GM18508 (cell line): ENCODE measurements at regions not wholly inside any gene's neighbourhood (a gene's known extent, or its start where the extent isn't known, plus 50 kb on each side); places are given as distances from the start of the nearest gene placed in this dataset.
A peak's percentile ranks its signal among the peaks of the same experiment; 100 is the strongest.

Source experiments
- ATAC-seq: cut with Tn5 transposase; IDR thresholded peaks from one replicate; pipeline ENCODE4 v1.9.1; 2021; ENCODE audit warnings: moderate number of reproducible peaks; ENCODE audit not compliant: insufficient read depth, unreplicated experiment

GRCh38 chr14:85947461-85948139 is 417.7 kb downstream of the FLRT2 start:
- no peak for ATAC-seq

DNA sequence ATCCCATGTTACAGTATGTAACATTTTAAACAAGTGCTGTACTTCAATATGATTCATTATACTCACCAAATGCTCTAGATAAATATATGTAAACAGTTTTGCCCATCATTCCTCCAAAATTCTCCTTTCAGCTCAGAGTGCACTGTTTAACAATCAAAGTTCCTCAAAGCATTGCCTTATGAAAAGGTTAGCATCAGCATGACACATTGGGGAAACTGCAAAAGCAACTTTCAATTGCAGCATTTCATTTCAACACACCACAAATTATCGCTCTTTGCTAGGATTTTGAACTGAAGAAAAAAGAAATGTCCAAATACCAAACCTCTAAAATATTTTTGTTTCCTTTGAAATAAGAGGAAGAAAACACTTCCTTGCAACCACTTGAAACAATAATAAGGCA is 413.2 kb downstream of the FLRT2 start:
- no peak for ATAC-seq

GRCh38 chr14:85934886-85935254 is 404.9 kb downstream of the FLRT2 start:
- ATAC-seq: peak; percentile 22

DNA sequence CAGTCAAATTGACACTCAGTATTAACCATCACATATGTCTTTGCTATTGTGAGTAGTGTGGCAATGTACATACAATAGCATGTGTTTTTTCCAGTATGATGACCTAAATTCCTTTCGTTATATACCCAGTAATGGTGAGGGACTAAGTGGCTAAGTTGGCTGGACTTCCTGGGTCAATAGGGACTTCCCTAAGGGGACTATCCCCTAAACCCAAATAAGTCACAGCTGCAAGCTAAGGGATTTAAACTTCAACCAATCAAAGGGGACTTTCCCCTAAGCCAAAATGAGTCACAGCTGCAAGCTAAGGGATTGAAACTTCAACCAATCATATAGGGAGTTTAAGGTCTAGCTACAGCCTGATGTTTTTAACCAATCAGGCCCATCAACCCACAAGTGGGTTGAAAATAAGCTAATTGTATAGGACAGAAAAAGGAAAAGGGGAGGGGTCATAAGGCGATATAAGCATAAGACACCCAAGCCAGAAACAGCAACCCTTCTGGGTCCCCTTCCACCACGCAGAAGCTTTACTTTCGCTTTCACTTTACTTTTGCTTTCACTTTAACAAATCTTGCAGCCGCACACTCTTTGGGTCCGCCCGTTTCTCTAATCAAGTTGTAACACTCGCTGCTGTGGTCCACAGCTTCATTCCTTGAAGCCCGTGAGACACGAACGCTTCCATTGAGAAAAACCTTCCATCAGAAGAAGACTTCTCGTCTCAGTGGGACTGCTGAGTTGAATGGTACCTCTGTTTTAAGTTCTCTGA is 404.4 kb downstream of the FLRT2 start:
- ATAC-seq: peak; percentile 89

- ATAC-seq: no peak
Measured at GRCh38 chr14:85921241-85921640, 391.3 kb downstream of the FLRT2 start.

DNA sequence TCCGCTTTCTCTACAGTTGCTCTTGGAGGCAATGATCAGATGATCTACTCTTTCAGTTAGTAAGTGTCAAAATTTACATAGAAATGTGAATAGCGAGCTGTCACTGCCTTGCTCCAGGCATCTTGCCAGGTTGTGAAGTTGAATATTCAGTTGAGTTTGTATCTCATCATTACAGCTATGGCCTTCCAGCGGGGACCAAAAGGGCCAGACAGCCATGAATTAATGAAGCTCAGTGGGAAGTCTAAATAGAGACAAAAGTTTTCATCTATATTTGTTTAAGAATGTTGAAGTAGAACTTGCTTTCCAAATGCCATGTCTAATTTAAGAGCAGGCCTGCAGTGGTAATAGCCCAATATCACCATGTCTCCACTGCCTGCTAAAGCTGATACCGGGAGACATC is 387.8 kb downstream of the FLRT2 start:
- ATAC-seq: no peak

- no peak for ATAC-seq
Measured at GRCh38 chr14:85915711-85916110, 385.8 kb downstream of the FLRT2 start.

- ATAC-seq: no peak
Measured at GRCh38 chr14:85912141-85912540, 382.2 kb downstream of the FLRT2 start.

DNA sequence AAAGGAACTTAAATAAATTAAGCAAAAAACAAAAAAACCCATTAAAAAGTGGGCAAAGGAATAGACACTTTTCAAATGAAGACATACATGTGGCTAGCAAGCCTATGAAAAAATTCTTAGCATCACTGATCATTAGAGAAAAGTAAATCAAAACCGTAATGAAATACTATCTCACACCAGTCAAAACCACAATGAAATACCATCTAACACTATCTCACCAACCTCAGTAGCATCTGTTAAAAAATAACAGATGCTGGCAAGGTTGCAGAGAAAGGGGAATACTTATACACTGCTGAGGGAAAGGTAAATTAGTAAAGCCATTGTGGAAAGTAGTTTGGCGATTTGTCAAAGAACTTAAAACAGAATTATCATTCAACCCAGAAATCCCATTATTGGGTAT is 381.1 kb downstream of the FLRT2 start:
- no peak for ATAC-seq

DNA sequence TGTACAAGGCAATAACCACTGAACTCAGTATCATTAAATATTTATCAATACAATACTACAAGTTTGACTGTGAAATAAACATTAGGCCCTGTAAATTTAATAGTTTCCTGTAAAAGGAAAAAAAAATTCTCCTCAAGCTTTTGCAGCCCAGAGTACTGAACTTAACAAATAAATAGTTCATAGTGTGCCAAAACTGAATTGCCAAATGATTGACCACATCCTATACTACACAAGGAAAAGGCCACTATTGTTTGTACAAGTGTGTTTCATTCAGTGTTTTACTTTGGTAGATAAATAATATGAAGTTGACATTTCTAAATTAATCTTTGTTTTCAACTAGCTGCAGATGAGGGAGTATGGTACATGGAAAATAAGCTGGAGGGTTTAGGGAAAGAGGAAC is 379.6 kb downstream of the FLRT2 start:
- ATAC-seq: no peak

DNA sequence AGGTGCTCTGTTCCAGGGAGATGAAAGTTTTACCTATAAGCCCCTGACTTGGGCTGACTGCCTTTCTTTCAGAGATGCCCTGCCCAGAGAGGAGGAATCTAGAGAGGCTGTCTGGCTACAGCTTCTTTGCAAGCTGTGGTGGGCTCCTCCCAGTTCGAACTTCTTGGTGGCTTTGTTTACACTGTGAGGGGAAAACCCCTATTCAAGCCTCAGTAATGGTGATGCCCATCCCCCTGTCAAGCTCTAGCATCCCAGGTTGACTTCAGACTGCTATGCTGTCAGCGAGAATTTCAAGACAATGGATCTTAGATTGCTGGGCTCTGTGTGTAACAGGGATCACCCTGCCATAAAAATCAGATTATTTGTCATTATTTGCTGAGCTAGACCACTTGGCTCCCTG is 377.6 kb downstream of the FLRT2 start:
- ATAC-seq: no peak

DNA sequence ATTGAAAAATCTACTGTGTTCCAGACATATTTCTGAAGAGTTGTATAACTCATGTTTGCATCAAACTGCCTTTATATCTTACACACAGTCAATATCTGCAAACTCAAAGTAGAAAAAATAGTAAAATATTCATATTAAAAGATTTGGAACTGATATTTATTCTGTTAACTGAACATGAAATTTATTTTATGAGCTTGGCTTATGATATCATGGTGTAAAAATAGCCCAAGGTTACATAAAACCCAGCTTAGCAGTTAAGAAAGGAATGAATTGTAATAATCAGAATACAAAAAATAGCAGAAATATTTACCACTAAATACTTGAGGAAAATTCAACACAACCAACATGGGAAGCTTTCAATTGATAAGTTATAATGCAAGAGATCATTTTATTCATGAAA is 367.9 kb downstream of the FLRT2 start:
- ATAC-seq: no peak

DNA sequence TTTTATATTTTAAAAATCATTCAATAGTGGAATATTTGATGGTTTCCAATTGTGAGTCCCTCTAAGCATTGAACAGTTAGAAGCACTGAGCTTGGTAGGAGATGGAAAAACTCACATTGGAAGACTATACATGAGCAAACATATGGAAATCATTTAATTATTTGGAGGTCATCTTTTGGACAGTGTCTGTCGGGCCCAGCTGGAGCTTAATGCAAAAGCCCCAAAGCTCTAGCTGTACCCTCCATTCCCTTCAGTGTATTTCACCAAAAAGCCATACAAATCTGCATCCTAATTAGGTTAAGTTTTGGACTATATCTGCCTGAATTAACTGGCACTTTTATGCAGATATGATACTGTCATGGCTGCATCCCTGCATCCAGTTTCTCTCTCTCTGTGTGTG is 365.7 kb downstream of the FLRT2 start:
- no peak for ATAC-seq

DNA sequence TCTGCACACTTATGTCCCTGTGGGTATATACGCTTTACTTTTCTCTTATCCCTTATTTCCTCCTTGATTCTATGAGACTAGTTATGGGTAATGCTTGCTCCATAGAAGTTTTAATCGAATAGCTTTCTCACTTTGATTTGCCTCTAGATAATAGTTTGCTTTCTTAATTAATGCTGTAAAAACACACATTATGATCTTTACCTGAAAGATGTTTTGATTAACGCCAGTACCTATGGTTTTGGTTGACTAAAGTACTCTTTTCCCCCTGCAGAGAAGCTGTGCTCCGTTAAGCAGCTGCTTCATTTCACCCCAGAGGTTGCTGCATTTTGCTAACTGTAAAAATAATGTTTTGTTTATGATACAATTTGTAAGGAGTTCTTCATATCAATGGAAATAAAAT is 362.3 kb downstream of the FLRT2 start:
- ATAC-seq: no peak

GRCh38 chr14:85883966-85884365 is 354.0 kb downstream of the FLRT2 start:
- ATAC-seq: no peak

- ATAC-seq: no peak
Measured at GRCh38 chr14:85883101-85883500, 353.2 kb downstream of the FLRT2 start.

- no peak for ATAC-seq
Measured at GRCh38 chr14:85881935-85882334, 352.0 kb downstream of the FLRT2 start.

DNA sequence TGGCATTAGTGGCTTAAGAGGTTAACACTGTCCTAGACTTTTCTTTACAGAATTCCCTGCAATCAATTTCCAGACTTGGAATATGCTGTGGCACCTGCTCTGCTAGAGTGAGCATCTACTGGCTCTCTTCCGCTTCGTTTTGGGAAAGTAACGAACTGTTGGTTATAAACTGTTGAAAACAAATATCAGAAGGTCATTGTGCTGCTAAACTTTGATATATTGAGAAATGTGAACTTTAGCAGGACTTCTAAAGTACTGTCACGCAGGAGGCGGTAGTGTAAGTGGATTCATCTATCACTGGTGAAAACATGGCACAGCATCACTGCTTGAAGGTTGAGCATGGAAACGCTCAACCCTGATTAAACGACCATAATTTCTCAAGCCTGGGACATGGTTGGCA is 348.9 kb downstream of the FLRT2 start:
- ATAC-seq: no peak

DNA sequence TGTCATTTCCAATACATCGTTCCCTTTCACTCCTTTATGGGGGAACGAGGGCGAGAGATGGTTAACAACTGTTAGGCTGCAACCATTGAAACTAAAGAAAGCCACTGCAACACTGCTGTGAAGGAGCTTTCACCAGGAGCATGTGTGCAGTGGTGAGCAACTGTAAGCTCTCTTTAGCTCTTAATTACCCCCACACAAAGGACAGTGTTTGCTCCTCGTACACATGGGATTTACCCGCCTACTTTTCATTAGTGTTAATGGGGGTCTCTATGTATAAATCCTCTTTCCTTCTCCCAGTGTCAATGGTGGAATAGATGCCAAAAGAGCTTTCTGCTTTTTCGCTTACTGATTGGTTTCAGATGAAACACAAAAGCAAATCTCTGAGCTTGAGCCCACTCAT is 343.1 kb downstream of the FLRT2 start:
- ATAC-seq: no peak

DNA sequence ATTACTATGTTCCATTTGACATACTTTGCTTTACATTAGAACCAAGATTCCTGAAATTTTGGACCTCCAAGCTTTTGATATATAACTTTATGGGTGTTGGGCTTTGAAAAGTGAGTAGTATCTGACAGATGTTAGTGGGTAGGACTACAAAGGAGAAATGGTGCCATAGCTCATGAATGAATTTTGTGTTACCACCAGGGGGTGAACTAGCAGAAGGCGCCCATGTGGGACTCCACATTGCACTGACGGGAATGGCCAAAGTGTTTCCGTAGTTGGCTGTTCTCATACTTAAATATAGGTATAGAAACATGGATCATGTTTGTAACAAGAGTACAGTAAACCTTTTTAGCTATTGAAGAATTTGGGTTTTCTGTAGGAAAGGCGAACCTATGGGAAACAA is 337.5 kb downstream of the FLRT2 start:
- ATAC-seq: no peak

DNA sequence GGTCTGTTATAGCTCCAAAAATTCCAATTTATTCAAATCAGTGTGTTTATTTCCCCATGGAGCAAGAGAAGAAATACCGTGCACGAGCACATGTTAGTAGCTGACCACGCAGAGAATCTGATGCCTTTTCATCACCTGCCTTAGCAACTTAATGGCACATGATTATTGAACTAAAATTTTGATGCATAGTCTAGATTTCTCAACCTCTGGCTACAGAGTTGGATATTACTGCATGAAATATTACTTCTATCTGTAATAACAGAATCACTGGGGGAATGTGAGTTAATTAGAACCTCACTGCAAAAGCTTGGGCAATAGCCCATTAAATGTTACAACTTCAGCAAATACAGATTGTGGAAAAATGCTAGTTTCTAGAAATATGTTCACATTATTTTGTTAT is 335.8 kb downstream of the FLRT2 start:
- no peak for ATAC-seq

- no peak for ATAC-seq
Measured at GRCh38 chr14:85858634-85859033, 328.7 kb downstream of the FLRT2 start.
